ENCODE measurements at regions not wholly inside any gene's neighbourhood (a gene's known extent, or its start where the extent isn't known, plus 50 kb on each side); places are given as distances from the start of the nearest gene placed in this dataset.

DNA sequence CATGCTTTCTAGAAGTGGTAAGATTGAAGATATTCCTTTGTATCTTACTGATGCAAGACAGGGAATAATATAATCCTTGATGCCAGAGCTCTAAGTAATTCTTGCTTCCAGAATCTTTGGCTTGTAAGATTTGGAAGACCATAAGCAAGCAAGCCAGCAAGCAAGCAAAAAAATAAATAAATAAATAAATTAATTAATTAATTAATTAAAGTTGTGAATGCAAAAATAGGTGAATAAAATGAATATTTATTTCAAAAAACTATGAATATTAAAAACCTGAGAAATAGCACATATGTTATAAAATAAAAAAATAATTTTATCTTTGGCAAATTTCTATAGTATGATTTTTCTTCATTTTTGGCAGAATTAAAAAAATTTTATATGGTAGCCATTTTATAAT, 750.2 kb upstream of the ARRDC4 start:
- ChIA-PET CTCF (no interaction called here), POLR2A (ENCODE audit: unreplicated experiment) (no interaction called here)
- in situ Hi-C loops (cut with MboI; ENCODE audit: low sequenced_read_pairs): no loop called here
- Histone ChIP-seq H2BK20ac (ENCODE audit: low read depth, low read length) (no peak overlapping the region), H3K36me3 (ENCODE audit: control insufficient read depth, insufficient read depth, low read length) (no peaks in the 10 kb centered on the region), H3K23ac (ENCODE audit: low read depth, low read length) (no peak overlapping the region), H3K27me3 (ENCODE audit: control insufficient read depth, insufficient read depth, low read length) (no peaks in the 10 kb centered on the region), H4K8ac (ENCODE audit: low read depth in 2 of 2, low read length in 2 of 2) (no peak overlapping the region), H2AK5ac (ENCODE audit: low read depth, low read length) (no peak overlapping the region), H3K79me1 (ENCODE audit: low read depth in 1 of 2, low read length in 2 of 2) (no peaks in the 10 kb centered on the region), H2BK5ac (ENCODE audit: low read depth, low read length, poor library complexity, severe bottlenecking) (no peak overlapping the region), H3K14ac (replicated peaks; ENCODE audit: low read depth, low read length) (no peak overlapping the region), H3K4me1 (ENCODE audit: control insufficient read depth, insufficient read depth, low read length) (no peaks in the 10 kb centered on the region), H2AFZ (replicated peaks; ENCODE audit: low read length, poor library complexity) (no peak overlapping the region), H2BK15ac (ENCODE audit: low read depth, low read length) (no peak overlapping the region), H3K18ac (ENCODE audit: low read depth, low read length) (no peak overlapping the region), H3K4ac (ENCODE audit: low read depth, low read length) (no peak overlapping the region), H3K9ac (ENCODE audit: low read depth, low read length) (no peak overlapping the region), H4K91ac (ENCODE audit: insufficient read depth, low read depth, low read length) (no peak overlapping the region), H3K4me2 (ENCODE audit: low read depth, low read length) (no peak overlapping the region), H2AK9ac (replicated peaks; ENCODE audit: low read depth, low read length, poor library complexity) (no peak overlapping the region), H3K4me3 (ENCODE audit: insufficient read depth, low read depth, low read length) (no peak overlapping the region), H4K5ac (ENCODE audit: low read depth, low read length) (no peak overlapping the region), H4K20me1 (ENCODE audit: insufficient read depth, low read length) (no peaks in the 10 kb centered on the region), H3K27ac (ENCODE audit: insufficient read depth, low read length) (no peak overlapping the region), H3K9me3 (ENCODE audit: control insufficient read depth, insufficient read depth, low read length) (no peaks in the 10 kb centered on the region), H3K9me1 (ENCODE audit: insufficient read depth, low read length) (no peaks in the 10 kb centered on the region), H2BK120ac (ENCODE audit: low read depth, low read length) (no peak overlapping the region), H3K56ac (ENCODE audit: extremely low read depth, insufficient read depth, low read length) (no peak overlapping the region)
- TF ChIP-seq, protein P1, sequence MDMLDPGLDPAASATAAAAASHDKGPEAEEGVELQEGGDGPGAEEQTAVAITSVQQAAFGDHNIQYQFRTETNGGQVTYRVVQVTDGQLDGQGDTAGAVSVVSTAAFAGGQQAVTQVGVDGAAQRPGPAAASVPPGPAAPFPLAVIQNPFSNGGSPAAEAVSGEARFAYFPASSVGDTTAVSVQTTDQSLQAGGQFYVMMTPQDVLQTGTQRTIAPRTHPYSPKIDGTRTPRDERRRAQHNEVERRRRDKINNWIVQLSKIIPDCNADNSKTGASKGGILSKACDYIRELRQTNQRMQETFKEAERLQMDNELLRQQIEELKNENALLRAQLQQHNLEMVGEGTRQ (IDR thresholded peaks at IDR 0.05; ENCODE audit: low read depth, low read length): no peak
- TF ChIP-seq RFX5 (IDR thresholded peaks at IDR 0.05; ENCODE audit: low read depth, low read length) (no peak), NFE2L2 (IDR thresholded peaks at IDR 0.05; ENCODE audit: low read depth, low read length) (no peak), BHLHE40 (IDR thresholded peaks at IDR 0.05; ENCODE audit: low read depth, low read length) (no peak), RCOR1 (IDR thresholded peaks at IDR 0.05; ENCODE audit: insufficient replicate concordance, low read length) (no peak), CHD1 (IDR thresholded peaks at IDR 0.05; ENCODE audit: low read depth, low read length) (no peak), POLR2A (IDR thresholded peaks at IDR 0.05; ENCODE audit: low read depth, low read length) (no peak), FOS (IDR thresholded peaks at IDR 0.05; ENCODE audit: low read depth, low read length) (no peak)
- DNase-seq (no peak), ATAC-seq (ENCODE audit: low read depth) (no peak)
- intact Hi-C loops (cut with micrococcal nuclease): no loop called here
- no TSS peak for BruUV-seq (replicated peaks)
- dilution Hi-C loops (cut with HindIII; ENCODE audit: low sequenced_read_pairs, unreplicated experiment): no loop called here

Data from IMR-90 (cell line).